HEK293T (cell line): ENCODE measurements at regions not wholly inside any gene's neighbourhood (a gene's known extent, or its start where the extent isn't known, plus 50 kb on each side); places are given as distances from the start of the nearest gene placed in this dataset.

Experiments used
- BHLHE40 ChIP-seq: fragments of 450-650 bp; IDR thresholded peaks from 2 replicates; pipeline ENCODE4 v1.6.1; 2016; ENCODE audit warnings: mild to moderate bottlenecking, moderate library complexity, borderline replicate concordance
- ELF4 ChIP-seq: fragments of 450-650 bp; IDR thresholded peaks from 2 replicates; pipeline ENCODE4 v1.6.1; 2017; ENCODE audit warnings: antibody characterized with exemption
- FOXK2 ChIP-seq: fragments of 450-650 bp; IDR thresholded peaks from 2 replicates; pipeline ENCODE4 v1.6.1; 2016; ENCODE audit warnings: mild to moderate bottlenecking
- FOXM1 ChIP-seq: fragments of 450-650 bp; IDR thresholded peaks from 2 replicates; pipeline ENCODE4 v1.6.1; 2017; ENCODE audit warnings: mild to moderate bottlenecking, borderline replicate concordance
- SUZ12 ChIP-seq: fragments of 450-650 bp; IDR thresholded peaks from 2 replicates; pipeline ENCODE4 v1.6.1; 2016; ENCODE audit warnings: mild to moderate bottlenecking

DNA sequence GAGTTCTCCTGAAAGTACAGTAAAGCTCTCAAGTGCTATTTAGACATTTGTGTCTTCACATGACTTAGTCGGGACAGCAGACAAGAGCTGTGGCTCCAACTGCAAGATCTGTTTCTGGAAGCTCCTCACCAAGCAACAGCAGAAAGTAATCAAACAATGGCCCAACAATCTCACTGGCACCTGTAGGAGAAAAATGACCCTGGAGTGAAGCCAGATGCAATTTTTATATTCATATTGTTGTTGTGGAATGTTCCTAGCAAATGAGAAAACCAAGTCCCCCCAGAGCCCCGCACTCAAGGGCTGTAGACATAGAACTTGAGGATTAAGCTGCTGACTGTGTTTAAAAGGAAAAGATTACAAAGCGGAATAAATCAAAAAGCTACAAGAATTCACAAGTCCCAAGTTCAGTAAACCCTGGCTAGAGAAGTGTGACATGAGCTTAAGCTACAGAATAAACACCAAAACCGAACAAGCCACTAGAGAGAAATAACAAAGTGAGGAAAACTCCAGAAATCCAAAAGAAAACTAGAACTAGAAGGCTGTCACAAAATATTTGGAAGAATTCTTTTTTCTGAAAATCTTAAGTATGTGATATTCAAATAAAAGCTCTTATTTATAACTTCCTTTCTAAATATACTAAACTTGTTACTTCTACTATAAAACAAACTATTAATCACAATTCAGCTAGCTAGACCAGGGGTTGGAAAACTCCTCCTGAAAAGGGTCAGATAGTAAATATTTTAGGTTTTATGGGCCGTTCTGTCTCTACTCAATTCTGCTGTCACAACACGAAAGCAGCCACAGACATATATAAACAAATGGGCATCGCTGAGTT lies 454.5 kb downstream of the SUCLA2 start:
- TF ChIP-seq FOXK2 = no peak
- TF ChIP-seq SUZ12 = no peak
- no peak for TF ChIP-seq ELF4
- TF ChIP-seq BHLHE40 = no peak
- TF ChIP-seq FOXM1 = no peak
